ENCODE measurements at regions not wholly inside any gene's neighbourhood (a gene's known extent, or its start where the extent isn't known, plus 50 kb on each side); places are given as distances from the start of the nearest gene placed in this dataset.

DNA sequence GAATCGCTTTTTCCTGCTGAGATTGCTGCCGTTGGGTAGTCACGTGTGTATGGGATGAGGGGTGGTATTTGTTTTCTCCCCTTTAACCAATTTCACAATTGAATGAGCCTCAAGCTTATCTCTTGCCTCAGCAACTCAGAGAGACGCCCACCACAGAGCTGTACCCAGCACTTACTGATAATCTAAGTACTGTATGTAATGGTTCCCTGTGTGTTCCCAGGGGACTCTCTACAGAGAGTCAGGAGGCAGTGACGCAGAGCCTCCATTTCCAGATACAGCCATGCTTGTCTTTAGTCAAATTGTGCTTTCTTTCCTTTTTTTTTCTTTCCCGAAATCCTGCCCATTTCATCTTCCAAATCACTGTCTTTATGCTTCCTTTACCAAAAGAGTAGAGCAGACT is 1102.1 kb upstream of the KLHL29 start:
- H3K4me3 ChIP-seq (ENCODE audit: low read depth, low read length): peak overlapping the region; percentile 16
- TF ChIP-seq, protein P1, sequence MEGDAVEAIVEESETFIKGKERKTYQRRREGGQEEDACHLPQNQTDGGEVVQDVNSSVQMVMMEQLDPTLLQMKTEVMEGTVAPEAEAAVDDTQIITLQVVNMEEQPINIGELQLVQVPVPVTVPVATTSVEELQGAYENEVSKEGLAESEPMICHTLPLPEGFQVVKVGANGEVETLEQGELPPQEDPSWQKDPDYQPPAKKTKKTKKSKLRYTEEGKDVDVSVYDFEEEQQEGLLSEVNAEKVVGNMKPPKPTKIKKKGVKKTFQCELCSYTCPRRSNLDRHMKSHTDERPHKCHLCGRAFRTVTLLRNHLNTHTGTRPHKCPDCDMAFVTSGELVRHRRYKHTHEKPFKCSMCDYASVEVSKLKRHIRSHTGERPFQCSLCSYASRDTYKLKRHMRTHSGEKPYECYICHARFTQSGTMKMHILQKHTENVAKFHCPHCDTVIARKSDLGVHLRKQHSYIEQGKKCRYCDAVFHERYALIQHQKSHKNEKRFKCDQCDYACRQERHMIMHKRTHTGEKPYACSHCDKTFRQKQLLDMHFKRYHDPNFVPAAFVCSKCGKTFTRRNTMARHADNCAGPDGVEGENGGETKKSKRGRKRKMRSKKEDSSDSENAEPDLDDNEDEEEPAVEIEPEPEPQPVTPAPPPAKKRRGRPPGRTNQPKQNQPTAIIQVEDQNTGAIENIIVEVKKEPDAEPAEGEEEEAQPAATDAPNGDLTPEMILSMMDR (IDR thresholded peaks at IDR 0.05; ENCODE audit: low read depth, low read length): no peak
- H3K36me3 ChIP-seq: no peaks in the 10 kb centered on the region
- H3K27me3 ChIP-seq: no peaks in the 10 kb centered on the region
- no peaks in the 10 kb centered on the region for H3K9me3 ChIP-seq
- peak; percentile 92 for DNase-seq
- peaks cover 44% of the 10 kb centered on the region for H3K4me1 ChIP-seq

DNA sequence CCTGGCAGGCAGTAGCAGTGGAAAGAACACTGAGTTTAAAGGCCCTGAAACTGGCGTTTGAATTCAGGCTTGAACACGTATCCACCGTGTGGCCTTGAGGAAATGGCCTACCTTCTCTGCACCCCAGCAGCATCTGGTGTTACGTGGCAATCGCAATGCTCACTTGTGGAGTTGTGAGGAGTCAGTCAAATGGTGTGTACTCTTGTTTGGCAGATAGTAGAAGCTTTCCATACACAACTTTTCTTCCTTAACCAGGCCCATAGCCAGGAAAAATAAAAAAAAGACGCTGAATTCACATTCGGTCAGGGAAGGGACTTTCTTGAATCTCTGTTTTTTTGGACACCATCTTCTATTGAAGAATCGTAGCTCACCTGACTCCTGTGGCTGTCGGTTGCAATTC is 1101.5 kb upstream of the KLHL29 start:
- no peaks in the 10 kb centered on the region for H3K36me3 ChIP-seq
- H3K4me3 ChIP-seq (ENCODE audit: low read depth, low read length): no peak overlapping the region
- no peaks in the 10 kb centered on the region for H3K9me3 ChIP-seq
- peaks cover 44% of the 10 kb centered on the region for H3K4me1 ChIP-seq
- H3K27me3 ChIP-seq: no peaks in the 10 kb centered on the region
- TF ChIP-seq, protein P1 (IDR thresholded peaks at IDR 0.05; ENCODE audit: low read depth, low read length): no peak
- peak; percentile 41 for DNase-seq

- Histone ChIP-seq H3K9me3 (no peaks in the 10 kb centered on the region), H3K4me1 (no peaks in the 10 kb centered on the region; the same call in 1 of the 2 replicates), H3K4me3 (ENCODE audit: low read depth, low read length) (no peak overlapping the region), H3K27me3 (no peaks in the 10 kb centered on the region), H3K36me3 (no peaks in the 10 kb centered on the region)
- TF ChIP-seq, protein P1 (IDR thresholded peaks at IDR 0.05; ENCODE audit: low read depth, low read length): no peak
- DNase-seq: no peak
These were observed 1094.7 kb upstream of the KLHL29 start for GRCh38 chr2:22290302-22290701.

GRCh38 chr2:22290909-22291473 is 1094.0 kb upstream of the KLHL29 start:
- H3K4me1 ChIP-seq: no peaks in the 10 kb centered on the region; the same call in 1 of the 2 replicates
- no peak for DNase-seq
- no peaks in the 10 kb centered on the region for H3K27me3 ChIP-seq
- TF ChIP-seq, protein P1 (IDR thresholded peaks at IDR 0.05; ENCODE audit: low read depth, low read length): no peak
- no peaks in the 10 kb centered on the region for H3K9me3 ChIP-seq
- H3K4me3 ChIP-seq (ENCODE audit: low read depth, low read length): no peak overlapping the region
- H3K36me3 ChIP-seq: no peaks in the 10 kb centered on the region

- Histone ChIP-seq H3K4me1 (0 out of 2 replicates have a peak, but pooled peaks cover 3% of the 10 kb centered on the region), H3K9me3 (no peaks in the 10 kb centered on the region), H3K4me3 (ENCODE audit: low read depth, low read length) (no peak overlapping the region), H3K36me3 (no peaks in the 10 kb centered on the region), H3K27me3 (no peaks in the 10 kb centered on the region)
- DNase-seq: no peak
- TF ChIP-seq, protein P1 (IDR thresholded peaks at IDR 0.05; ENCODE audit: low read depth, low read length): no peak
These were observed 1083.8 kb upstream of the KLHL29 start for GRCh38 chr2:22301228-22301627.

GRCh38 chr2:22326250-22326649 is 1058.7 kb upstream of the KLHL29 start:
- no peak for DNase-seq
- Histone ChIP-seq H3K27me3 (no peaks in the 10 kb centered on the region), H3K4me1 (peaks cover 5% of the 10 kb centered on the region), H3K36me3 (no peaks in the 10 kb centered on the region), H3K4me3 (ENCODE audit: low read depth, low read length) (no peak overlapping the region), H3K9me3 (no peaks in the 10 kb centered on the region)
- TF ChIP-seq, protein P1 (IDR thresholded peaks at IDR 0.05; ENCODE audit: low read depth, low read length): no peak

Data from BE2C (cell line).